ENCODE measurements at regions not wholly inside any gene's neighbourhood (a gene's known extent, or its start where the extent isn't known, plus 50 kb on each side); places are given as distances from the start of the nearest gene placed in this dataset.

DNA sequence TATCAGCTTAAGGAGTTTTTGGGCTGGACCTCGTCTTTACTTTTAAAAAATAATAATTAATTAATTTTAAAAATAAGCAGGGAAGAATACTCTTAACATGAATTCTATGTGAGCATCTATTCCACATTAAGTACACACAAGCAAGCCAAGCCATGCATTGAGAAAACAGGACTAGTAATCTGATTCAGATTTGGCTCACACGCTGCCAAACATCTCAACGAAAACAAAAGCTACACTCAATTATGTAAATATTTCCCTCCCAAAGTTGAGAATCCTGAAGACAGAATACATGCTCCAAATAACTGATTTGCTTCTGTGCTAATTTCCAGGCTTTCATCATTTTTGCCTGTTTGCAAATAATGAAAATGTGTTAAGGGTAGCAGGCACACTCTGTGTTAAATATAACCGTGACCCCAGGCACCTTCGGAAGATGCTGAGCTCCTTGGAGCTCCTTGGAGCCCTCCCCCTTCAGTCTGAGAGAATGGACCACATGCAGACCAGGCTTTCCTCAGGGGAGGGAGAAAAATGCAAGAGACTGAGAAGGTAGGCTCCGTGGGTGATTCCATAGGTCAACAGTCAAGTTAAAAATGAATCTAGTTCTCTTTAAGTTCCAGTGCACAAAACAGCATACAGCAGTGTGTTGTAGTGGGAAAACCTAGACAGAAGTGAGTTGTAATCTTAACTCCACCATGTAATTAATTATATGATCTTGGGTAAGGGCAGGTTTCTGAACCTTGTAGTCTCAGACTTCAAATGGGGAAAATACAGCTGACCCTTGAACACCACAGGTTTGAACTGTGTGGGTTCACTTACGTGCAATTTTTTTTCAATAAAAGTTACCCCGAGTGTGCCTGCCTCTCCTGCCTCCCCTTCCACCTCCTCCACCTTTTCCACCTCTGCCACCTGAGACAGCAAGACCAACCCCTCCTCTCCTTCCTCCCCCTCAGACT is 161.3 kb upstream of the RREB1 start:
- Histone ChIP-seq H3K4me1 (replicated peaks in 1 of 2; ENCODE audit: control insufficient read depth in 2 of 2, insufficient read depth in 2 of 2, low read length in 2 of 2) (peaks cover 0 to 3% of the 10 kb centered on the region in 2 experiments; a peak in 1 of 5 replicates), H3K9me1 (ENCODE audit: control insufficient read depth, insufficient read depth, low read length) (no peaks in the 10 kb centered on the region), H3K4me2 (ENCODE audit: insufficient read depth, low read length) (no peak overlapping the region), H3K27me3 (ENCODE audit: control insufficient read depth in 2 of 2, insufficient read depth in 2 of 2, low read length in 2 of 2) (no peaks in the 10 kb centered on the region), H3K36me3 (ENCODE audit: control insufficient read depth, insufficient read depth, low read length) (no peaks in the 10 kb centered on the region), H4K20me1 (replicated peaks; ENCODE audit: control insufficient read depth, insufficient read depth, low read length) (no peaks in the 10 kb centered on the region), H3K9ac (ENCODE audit: insufficient read depth in 1 of 2, low read depth in 2 of 2, low read length in 2 of 2) (no peak overlapping the region), H3K4me3 (no peak overlapping the region), H3K27ac (ENCODE audit: extremely low read depth, low read depth, low read length) (no peak overlapping the region), H2AFZ (ENCODE audit: low read depth, low read length) (no peak overlapping the region), H3K9me3 (replicated peaks; ENCODE audit: control insufficient read depth, insufficient read depth, low read depth, low read length) (peaks cover 5% of the 10 kb centered on the region), H3K79me2 (ENCODE audit: control insufficient read depth, insufficient read depth, low read length) (no peaks in the 10 kb centered on the region)
- FAIRE-seq = no peak
- in situ Hi-C loops (cut with MboI) (no loop called here), intact Hi-C loops (cut with micrococcal nuclease) (no loop called here)
- ChIA-PET CTCF (ENCODE audit: low intra/inter-chr PET ratio) (no interaction called here), POLR2A (no interaction called here)
- 43% methylated on average over 8 of the region's 8 CpGs for WGBS (ENCODE audit: insufficient coverage, low coverage, missing lambda C conversion rate)
- ATAC-seq = no peak
- TF ChIP-seq ZFP30 (CRISPR knock-in tag; IDR thresholded peaks at IDR 0.05; ENCODE audit: borderline replicate concordance) (no peak), LEF1 (IDR thresholded peaks at IDR 0.05) (no peak), ZNF212 (CRISPR knock-in tag; IDR thresholded peaks at IDR 0.05) (no peak), U2AF2 (optimal IDR thresholded peaks at IDR 0.05; ENCODE audit: low read depth, low read length) (no peak)
- BruUV-seq (replicated peaks) = no TSS peak
- no peak for DNase-seq (ENCODE audit: extremely low read depth in 1 of 4, low spot score in 3 of 4)

Data from K562 (cell line).